Ectodermal cell (in vitro differentiated cells): ENCODE measurements at regions not wholly inside any gene's neighbourhood (a gene's known extent, or its start where the extent isn't known, plus 50 kb on each side); places are given as distances from the start of the nearest gene placed in this dataset.

Experiments used
- H3K27ac ChIP-seq: 2 replicates; pipeline ENCODE4 v1.7.0; 2013; ENCODE audit warnings: mild to moderate bottlenecking, low read depth, low read length; ENCODE audit not compliant: insufficient read depth, poor library complexity, severe bottlenecking
- H3K27me3 ChIP-seq: 2 replicates; pipeline ENCODE4 v1.7.0; 2013; ENCODE audit warnings: mild to moderate bottlenecking, low read length; ENCODE audit not compliant: insufficient read depth, control insufficient read depth, poor library complexity, severe bottlenecking
- H3K36me3 ChIP-seq: one replicate; pipeline ENCODE4 v1.7.0; 2013; ENCODE audit warnings: low read length; ENCODE audit not compliant: control insufficient read depth, insufficient read depth
- H3K4me1 ChIP-seq: one replicate; pipeline ENCODE4 v1.7.0; 2013; ENCODE audit warnings: low read length; ENCODE audit not compliant: control insufficient read depth, insufficient read depth
- H3K4me3 ChIP-seq: 2 replicates; pipeline ENCODE4 v1.7.0; 2013; ENCODE audit warnings: low read depth, low read length, control low read depth; ENCODE audit not compliant: insufficient read depth
- H3K9me3 ChIP-seq: 2 replicates; pipeline ENCODE4 v1.7.0; 2013; ENCODE audit warnings: mild to moderate bottlenecking, low read length, moderate library complexity; ENCODE audit not compliant: control insufficient read depth
- WGBS, 2 experiments: methylation state at CpG; one replicate each; pipeline ENCODE4 v1.1.7; 2013; ENCODE audit warnings: missing lambda C conversion rate in 2 of 2; 5-methylcytosine and 5-hydroxymethylcytosine counted together

DNA sequence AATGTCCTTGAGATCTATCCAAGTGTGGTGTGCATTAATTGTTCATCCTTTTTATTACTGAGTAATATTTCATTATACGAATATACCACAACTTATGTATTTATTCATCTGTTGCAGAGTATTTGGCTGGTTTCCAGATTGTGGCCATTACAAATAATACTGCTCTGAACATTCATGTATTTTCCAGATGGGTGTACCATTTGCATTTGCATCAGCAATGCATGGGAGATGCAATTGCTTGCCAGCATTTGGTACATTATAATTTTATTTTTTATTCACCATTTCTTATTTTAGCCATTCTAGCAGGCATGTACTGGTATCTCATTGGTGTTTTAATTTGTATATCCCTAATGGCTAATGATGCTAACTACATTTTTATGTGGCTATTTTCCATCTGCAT, 162.4 kb downstream of the SCG2 start:
- no peak overlapping the region for H3K27ac ChIP-seq
- no peak overlapping the region for H3K4me3 ChIP-seq
- H3K4me1 ChIP-seq = no peaks in the 10 kb centered on the region
- WGBS, 2 experiments = no CpG with 5 or more reads among the region's 1 CpG
- H3K27me3 ChIP-seq = no peaks in the 10 kb centered on the region
- no peaks in the 10 kb centered on the region for H3K36me3 ChIP-seq
- no peaks in the 10 kb centered on the region for H3K9me3 ChIP-seq

DNA sequence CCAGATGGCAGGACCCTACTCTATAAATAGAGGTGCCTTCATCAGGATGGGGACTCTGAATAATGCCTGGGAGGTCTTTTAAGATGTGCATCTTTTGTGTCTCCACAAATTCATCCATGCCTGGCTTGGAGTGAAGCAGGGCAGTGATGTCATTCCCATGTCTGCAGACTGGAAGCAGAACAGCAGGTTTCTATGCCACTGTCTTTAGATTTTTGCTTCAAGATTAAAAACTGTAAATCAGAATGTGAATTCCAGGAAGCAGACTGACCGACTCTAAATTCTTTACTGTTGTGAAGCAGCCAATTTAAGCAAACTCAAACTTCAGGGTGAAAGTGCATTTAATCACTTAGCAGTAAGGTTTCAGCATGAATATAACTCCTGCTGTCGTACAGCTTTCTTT, 159.3 kb downstream of the SCG2 start:
- Histone ChIP-seq H3K27ac (no peak overlapping the region), H3K27me3 (no peaks in the 10 kb centered on the region), H3K4me3 (no peak overlapping the region), H3K9me3 (no peaks in the 10 kb centered on the region), H3K4me1 (no peaks in the 10 kb centered on the region), H3K36me3 (no peaks in the 10 kb centered on the region)
- 84 to 92% methylated on average over 2 of the region's 2 CpGs for WGBS, 2 experiments

DNA sequence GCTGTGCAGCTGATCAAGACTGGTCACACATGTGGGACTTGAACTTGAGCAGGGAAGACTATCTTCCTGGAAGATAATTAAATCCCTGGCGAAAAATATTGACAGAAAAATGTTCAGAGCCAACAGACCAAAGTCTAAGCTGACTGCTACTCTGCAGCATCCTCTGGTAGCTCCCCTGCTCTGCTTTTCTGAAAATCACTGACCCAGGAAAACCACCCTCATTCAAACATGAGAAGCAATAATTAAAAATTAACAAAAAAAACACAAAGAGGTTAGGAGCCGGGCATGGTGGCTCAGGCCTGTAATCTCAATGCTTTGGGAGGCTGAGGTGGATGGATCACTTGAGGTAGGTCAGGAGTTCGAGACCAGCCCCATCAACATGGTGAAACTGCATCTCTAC, 151.9 kb downstream of the SCG2 start:
- H3K27ac ChIP-seq = no peak overlapping the region
- H3K4me3 ChIP-seq = no peak overlapping the region
- H3K27me3 ChIP-seq = no peaks in the 10 kb centered on the region
- 93 to 94% methylated on average over 3 of the region's 3 CpGs for WGBS, 2 experiments
- no peaks in the 10 kb centered on the region for H3K9me3 ChIP-seq
- H3K36me3 ChIP-seq = no peaks in the 10 kb centered on the region
- no peaks in the 10 kb centered on the region for H3K4me1 ChIP-seq

- Histone ChIP-seq H3K4me3 (no peak overlapping the region), H3K9me3 (no peaks in the 10 kb centered on the region), H3K4me1 (no peaks in the 10 kb centered on the region), H3K27ac (no peak overlapping the region), H3K36me3 (no peaks in the 10 kb centered on the region), H3K27me3 (no peaks in the 10 kb centered on the region)
- WGBS, 2 experiments = 89 to 97% methylated on average over 2 of the region's 2 CpGs
These were observed 144.9 kb downstream of the SCG2 start for GRCh38 chr2:223457301-223457700.

- Histone ChIP-seq H3K4me1 (no peaks in the 10 kb centered on the region), H3K27ac (no peak overlapping the region), H3K27me3 (no peaks in the 10 kb centered on the region), H3K36me3 (no peaks in the 10 kb centered on the region), H3K4me3 (no peak overlapping the region), H3K9me3 (no peaks in the 10 kb centered on the region)
- WGBS, 2 experiments = 75 to 89% methylated on average over 1 to 2 of the region's 4 CpGs
These were observed 142.7 kb downstream of the SCG2 start for GRCh38 chr2:223459328-223459939.

GRCh38 chr2:223460209-223460608, 142.0 kb downstream of the SCG2 start:
- no peaks in the 10 kb centered on the region for H3K27me3 ChIP-seq
- no peak overlapping the region for H3K27ac ChIP-seq
- H3K36me3 ChIP-seq = no peaks in the 10 kb centered on the region
- H3K4me1 ChIP-seq = no peaks in the 10 kb centered on the region
- 93% methylated on average over 1 of the region's 1 CpG; no CpG with 5 or more reads in 1 of the 2 experiments for WGBS, 2 experiments
- no peak overlapping the region for H3K4me3 ChIP-seq
- no peaks in the 10 kb centered on the region for H3K9me3 ChIP-seq

GRCh38 chr2:223460774-223461211, 141.4 kb downstream of the SCG2 start:
- no peaks in the 10 kb centered on the region for H3K27me3 ChIP-seq
- no peaks in the 10 kb centered on the region for H3K9me3 ChIP-seq
- H3K27ac ChIP-seq = no peak overlapping the region
- no peaks in the 10 kb centered on the region for H3K4me1 ChIP-seq
- H3K4me3 ChIP-seq = no peak overlapping the region
- H3K36me3 ChIP-seq = no peaks in the 10 kb centered on the region

GRCh38 chr2:223464071-223464470, 138.1 kb downstream of the SCG2 start:
- Histone ChIP-seq H3K36me3 (no peaks in the 10 kb centered on the region), H3K9me3 (no peaks in the 10 kb centered on the region), H3K4me1 (no peaks in the 10 kb centered on the region), H3K27ac (no peak overlapping the region), H3K4me3 (no peak overlapping the region), H3K27me3 (no peaks in the 10 kb centered on the region)
- WGBS, 2 experiments = 92 to 95% methylated on average over 1 to 2 of the region's 2 CpGs

DNA sequence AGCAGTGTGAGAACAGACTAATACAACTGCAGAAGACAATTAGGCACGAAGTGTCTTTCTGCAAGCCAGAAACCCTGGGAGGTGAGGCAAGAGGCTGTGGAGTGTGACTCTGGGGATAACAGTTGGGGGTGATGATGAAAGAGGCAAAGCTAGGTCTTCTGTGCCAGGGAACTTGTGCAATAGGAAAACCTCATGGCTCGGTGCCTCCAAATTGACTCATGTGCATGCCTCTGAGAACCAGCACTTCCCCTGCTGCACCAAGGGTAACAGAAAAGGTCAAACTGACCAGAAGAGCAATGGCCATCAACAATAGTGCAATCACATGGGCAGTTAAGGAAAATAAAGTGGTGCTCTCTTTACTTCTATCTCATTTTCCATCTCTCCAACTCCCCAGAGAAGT, 136.4 kb downstream of the SCG2 start:
- Histone ChIP-seq H3K36me3 (no peaks in the 10 kb centered on the region), H3K4me1 (no peaks in the 10 kb centered on the region), H3K27ac (no peak overlapping the region), H3K4me3 (no peak overlapping the region), H3K27me3 (no peaks in the 10 kb centered on the region), H3K9me3 (no peaks in the 10 kb centered on the region)
- 89 to 97% methylated on average over 2 of the region's 2 CpGs for WGBS, 2 experiments

DNA sequence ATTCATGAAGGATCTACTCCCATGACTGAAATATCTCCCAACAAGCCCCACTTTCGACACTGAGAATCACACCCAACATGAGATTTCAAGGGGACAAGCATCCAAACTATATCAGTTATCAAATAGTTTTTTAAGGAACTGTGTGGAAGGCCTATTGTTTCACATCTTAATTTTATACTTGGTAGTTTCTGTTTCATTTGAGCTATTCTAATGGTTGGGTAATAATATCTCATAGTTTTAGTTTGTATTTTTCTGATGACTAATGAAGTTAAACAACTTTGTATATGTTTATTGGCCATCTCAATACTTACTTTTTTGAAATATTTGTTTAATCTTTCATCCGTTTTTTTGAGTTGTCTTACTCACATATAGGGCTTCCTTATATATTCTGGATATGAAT, 135.0 kb downstream of the SCG2 start:
- no peaks in the 10 kb centered on the region for H3K9me3 ChIP-seq
- H3K27me3 ChIP-seq = no peaks in the 10 kb centered on the region
- no peak overlapping the region for H3K4me3 ChIP-seq
- 92 to 100% methylated on average over 1 of the region's 2 CpGs for WGBS, 2 experiments
- H3K36me3 ChIP-seq = no peaks in the 10 kb centered on the region
- no peaks in the 10 kb centered on the region for H3K4me1 ChIP-seq
- H3K27ac ChIP-seq = no peak overlapping the region
